Tibial artery (tissue), 4 donors: ENCODE measurements at regions not wholly inside any gene's neighbourhood (a gene's known extent, or its start where the extent isn't known, plus 50 kb on each side); places are given as distances from the start of the nearest gene placed in this dataset.

Experiments used
- DNase-seq, 2 donors: peaks; one replicate each; pipeline ENCODE4 v3.0.0-alpha.2; 2019
- H3K27ac ChIP-seq, 2 donors: fragments of 200-600 bp; sonication (generic) in 1 of 2; 1 replicate in 1 of 2; 2 replicates in 1 of 2; pipeline ENCODE4 v1.5.1; 2018 to 2019; ENCODE audit warnings: mild to moderate bottlenecking in 1 of 2
- H3K27me3 ChIP-seq, 2 donors: fragments of 200-600 bp; sonication (generic) in 1 of 2; one replicate each; pipeline versions ENCODE4 v1.5.1 to v1.6.0; 2016 to 2019
- H3K36me3 ChIP-seq, 3 donors: fragments of 200-600 bp; sonication (generic) in 2 of 3; one replicate each; pipeline ENCODE4 v1.5.1; 2016 to 2019; ENCODE audit warnings: mild to moderate bottlenecking in 2 of 3
- H3K4me1 ChIP-seq, 4 donors: fragments of 200-600 bp; sonication (generic) in 2 of 4; 1 replicate in 3 of 4; 2 replicates in 1 of 4; pipeline ENCODE4 v1.5.1; 2016 to 2019
- H3K4me3 ChIP-seq, 2 donors: fragments of 200-600 bp; sonication (generic) in 1 of 2; 1 replicate in 1 of 2; 2 replicates in 1 of 2; pipeline ENCODE4 v1.5.1; 2018 to 2019; ENCODE audit warnings: mild to moderate bottlenecking in 2 of 2
- H3K9me3 ChIP-seq, 3 donors: fragments of 200-600 bp; sonication (generic) in 1 of 3; one replicate each; pipeline ENCODE4 v1.5.1; 2016 to 2019
- intact Hi-C: fragments of 100-400 bp; cut with DNase I; formaldehyde crosslinking; loops from one replicate; pipeline ENCODE4 v1.15.0; 2023; ENCODE audit warnings: low total_unique reads
- TF ChIP-seq, protein P1 (sequence below), 2 experiments: fragments of 200-600 bp in 1 of 2; fragments of 450-650 bp in 1 of 2; IDR thresholded peaks; one replicate each; pipeline ENCODE4 v1.5.1; 2017 to 2019; ENCODE audit warnings: antibody characterized with exemption in 2 of 2, mild to moderate bottlenecking in 1 of 2, moderate library complexity in 1 of 2

DNA sequence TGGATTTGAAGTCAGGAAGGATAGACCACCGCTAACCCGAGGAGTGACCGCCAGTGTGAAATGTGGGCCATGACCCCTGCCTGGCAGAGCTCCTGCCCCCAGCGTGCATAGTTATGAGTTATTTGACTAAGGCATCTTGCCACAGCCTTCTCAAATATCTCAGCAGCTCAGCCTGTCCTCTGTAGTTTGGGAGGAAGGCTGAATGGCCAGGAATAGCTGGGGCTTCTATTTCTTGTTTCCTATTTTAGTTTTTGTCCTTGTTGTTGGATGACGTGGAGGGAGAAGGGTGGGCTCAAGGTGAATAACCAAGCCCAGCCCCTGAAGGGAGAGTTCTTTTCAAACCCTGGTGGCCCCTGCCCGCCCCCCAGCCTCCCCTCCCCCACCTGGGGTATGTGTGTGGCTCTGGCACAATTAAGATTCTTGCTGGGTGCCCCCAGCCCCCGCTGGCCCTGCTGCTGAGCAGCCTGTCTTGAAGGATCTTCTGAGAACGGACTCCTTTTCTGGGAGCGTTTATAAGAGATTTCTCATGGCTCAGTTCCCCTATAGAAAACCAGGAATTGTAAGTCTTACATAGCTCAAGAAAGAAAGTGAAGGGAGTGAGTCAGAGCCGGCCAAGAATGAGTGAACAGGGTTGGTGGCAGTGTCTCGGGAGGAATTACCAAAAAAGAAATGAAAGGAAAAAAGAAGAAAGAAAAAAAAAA is 157.4 kb downstream of the GLI2 start:
- peak overlapping the region; percentile 19 to 36 for H3K4me3 ChIP-seq
- H3K4me1 ChIP-seq = peaks cover 0 to 20% (median 15%) of the 10 kb centered on the region in 4 donors
- intact Hi-C loops = no loop called here
- H3K27ac ChIP-seq = peak overlapping the region; percentile 68 to 78
- no peak for DNase-seq
- H3K27me3 ChIP-seq = no peaks in the 10 kb centered on the region
- no peaks in the 10 kb centered on the region for H3K36me3 ChIP-seq
- TF ChIP-seq, protein P1, sequence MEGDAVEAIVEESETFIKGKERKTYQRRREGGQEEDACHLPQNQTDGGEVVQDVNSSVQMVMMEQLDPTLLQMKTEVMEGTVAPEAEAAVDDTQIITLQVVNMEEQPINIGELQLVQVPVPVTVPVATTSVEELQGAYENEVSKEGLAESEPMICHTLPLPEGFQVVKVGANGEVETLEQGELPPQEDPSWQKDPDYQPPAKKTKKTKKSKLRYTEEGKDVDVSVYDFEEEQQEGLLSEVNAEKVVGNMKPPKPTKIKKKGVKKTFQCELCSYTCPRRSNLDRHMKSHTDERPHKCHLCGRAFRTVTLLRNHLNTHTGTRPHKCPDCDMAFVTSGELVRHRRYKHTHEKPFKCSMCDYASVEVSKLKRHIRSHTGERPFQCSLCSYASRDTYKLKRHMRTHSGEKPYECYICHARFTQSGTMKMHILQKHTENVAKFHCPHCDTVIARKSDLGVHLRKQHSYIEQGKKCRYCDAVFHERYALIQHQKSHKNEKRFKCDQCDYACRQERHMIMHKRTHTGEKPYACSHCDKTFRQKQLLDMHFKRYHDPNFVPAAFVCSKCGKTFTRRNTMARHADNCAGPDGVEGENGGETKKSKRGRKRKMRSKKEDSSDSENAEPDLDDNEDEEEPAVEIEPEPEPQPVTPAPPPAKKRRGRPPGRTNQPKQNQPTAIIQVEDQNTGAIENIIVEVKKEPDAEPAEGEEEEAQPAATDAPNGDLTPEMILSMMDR (IDR thresholded peaks at IDR 0.05) = no peak
- H3K9me3 ChIP-seq = no peaks in the 10 kb centered on the region

DNA sequence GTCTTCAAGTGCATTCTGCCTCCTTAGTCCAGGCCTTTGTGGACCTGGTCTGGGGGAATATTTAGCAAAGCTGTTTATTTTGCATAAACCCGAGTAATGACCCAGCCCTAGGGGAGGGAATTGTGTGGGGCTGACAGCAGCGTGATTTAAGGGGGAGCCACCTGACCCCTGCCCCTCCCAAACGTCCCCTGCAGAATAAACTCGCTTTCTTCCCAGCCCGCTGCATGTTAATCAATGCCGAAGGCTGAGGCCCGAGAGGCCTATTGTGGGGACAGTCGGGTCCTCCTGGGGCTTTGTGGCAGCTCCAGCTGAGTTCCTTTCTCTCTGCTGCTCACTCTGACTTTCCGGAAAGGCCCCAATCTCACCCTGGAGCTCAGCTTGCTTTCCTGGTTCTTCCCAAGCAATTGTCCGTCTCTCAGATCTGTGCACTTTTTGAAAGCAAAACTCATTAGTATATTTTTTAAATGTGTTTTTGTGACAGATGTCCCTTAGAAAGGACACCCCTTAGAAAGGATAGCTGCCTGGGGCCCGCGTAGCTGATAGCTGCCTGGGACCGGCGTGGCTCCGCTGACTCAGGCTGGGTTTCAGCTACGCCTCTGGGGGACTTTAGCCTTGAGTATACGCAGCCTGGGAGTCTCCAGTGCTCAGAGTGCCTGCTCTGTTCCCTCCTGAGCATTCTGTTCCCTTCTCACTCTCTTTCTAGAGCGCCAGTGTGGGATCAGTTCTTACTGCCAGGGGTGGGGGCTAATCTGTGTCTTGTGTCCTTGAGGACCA is 158.3 kb downstream of the GLI2 start:
- Histone ChIP-seq H3K4me3 (peak overlapping the region in 1 of 2 donors; percentile 36), H3K9me3 (no peaks in the 10 kb centered on the region), H3K4me1 (peaks cover 0 to 20% (median 15%) of the 10 kb centered on the region in 4 donors), H3K27ac (peak overlapping the region; percentile 68 to 78), H3K27me3 (no peaks in the 10 kb centered on the region), H3K36me3 (no peaks in the 10 kb centered on the region)
- no peak for DNase-seq
- intact Hi-C loops = no loop called here
- TF ChIP-seq, protein P1 (IDR thresholded peaks at IDR 0.05) = no peak

DNA sequence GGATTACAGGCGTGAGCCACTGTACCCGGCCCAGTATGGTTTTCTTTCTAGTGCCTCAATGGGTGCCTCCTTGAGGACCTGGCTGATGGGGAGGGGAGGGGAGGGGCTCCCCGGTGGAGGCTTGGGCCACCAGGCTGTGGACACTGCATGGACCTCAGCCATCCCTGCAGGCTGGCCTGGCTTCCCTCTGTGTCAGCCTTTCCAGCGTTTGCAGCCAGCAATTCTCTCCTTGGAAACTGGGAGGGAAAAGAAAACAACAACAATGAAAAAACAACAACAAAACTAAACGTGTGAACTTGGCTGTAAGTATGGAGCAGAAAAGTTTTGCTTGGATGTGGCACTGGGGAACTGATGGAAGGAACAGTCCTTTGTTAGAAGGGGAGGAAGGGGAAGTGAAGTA is 159.3 kb downstream of the GLI2 start:
- no peaks in the 10 kb centered on the region for H3K9me3 ChIP-seq
- no peaks in the 10 kb centered on the region for H3K36me3 ChIP-seq
- no peak overlapping the region for H3K4me3 ChIP-seq
- intact Hi-C loops = no loop called here
- H3K27ac ChIP-seq = no peak overlapping the region
- DNase-seq = no peak
- peaks cover 0 to 20% (median 15%) of the 10 kb centered on the region in 4 donors for H3K4me1 ChIP-seq
- no peaks in the 10 kb centered on the region for H3K27me3 ChIP-seq
- TF ChIP-seq, protein P1 (IDR thresholded peaks at IDR 0.05) = no peak

DNA sequence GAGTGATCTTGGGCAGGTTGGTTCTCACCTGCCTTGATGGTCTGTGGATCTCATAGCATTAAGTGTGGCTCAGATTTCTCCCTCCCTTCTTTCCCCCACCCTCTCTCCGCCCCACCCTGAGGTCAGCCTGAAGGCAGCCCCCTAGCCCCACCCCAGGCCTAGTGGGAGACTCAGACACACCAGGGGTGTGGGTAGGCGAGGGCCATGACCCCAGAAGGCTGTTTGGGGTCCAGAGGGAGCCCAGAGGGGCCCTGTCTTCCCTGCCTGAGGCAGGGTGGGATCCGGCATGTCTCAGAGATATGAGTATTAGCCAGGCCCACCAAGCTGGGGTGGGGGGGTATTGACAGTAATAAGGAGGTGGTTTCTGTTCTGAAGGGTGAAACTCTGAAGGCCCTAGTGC is 160.5 kb downstream of the GLI2 start:
- Histone ChIP-seq H3K4me3 (no peak overlapping the region), H3K36me3 (no peaks in the 10 kb centered on the region), H3K4me1 (peaks cover 0 to 28% (median 22%) of the 10 kb centered on the region in 4 donors), H3K9me3 (no peaks in the 10 kb centered on the region), H3K27ac (no peak overlapping the region), H3K27me3 (no peaks in the 10 kb centered on the region)
- intact Hi-C loops = no loop called here
- TF ChIP-seq, protein P1 (IDR thresholded peaks at IDR 0.05) = no peak
- DNase-seq = no peak

DNA sequence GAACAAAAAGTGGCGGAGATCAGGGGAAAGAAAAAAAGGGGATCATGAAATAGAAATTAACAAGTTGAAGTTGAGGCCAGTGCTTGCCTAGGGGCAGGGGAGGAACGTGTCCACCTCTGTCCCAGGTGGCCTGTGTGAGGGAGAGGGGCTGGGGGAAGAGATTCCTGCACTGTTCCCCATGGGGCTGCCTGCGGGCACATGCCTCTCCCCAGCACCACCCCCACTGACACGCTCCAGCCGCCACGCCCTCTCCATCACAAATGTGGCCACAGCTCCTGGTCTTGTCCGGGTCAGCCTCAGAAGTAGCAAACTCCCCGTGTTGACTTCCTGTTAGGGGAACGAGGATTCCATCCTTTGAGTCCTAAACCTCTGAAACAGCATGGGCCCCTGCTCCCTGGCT is 161.2 kb downstream of the GLI2 start:
- Histone ChIP-seq H3K4me3 (no peak overlapping the region), H3K27me3 (no peaks in the 10 kb centered on the region), H3K9me3 (no peaks in the 10 kb centered on the region), H3K4me1 (peaks cover 0 to 35% (median 24%) of the 10 kb centered on the region in 4 donors), H3K27ac (no peak overlapping the region), H3K36me3 (no peaks in the 10 kb centered on the region)
- DNase-seq = no peak
- intact Hi-C loops = no loop called here
- TF ChIP-seq, protein P1 (IDR thresholded peaks at IDR 0.05) = no peak
